Kidney capillary endothelial cell (primary cell): ENCODE measurements at regions not wholly inside any gene's neighbourhood (a gene's known extent, or its start where the extent isn't known, plus 50 kb on each side); places are given as distances from the start of the nearest gene placed in this dataset.

Experiments used
- DNase-seq: peaks from one replicate; pipeline ENCODE4 v3.0.0-alpha.2; 2018; ENCODE audit warnings: low spot score

- no peak for DNase-seq
Measured at GRCh38 chr13:63107179-63107943, 1691.7 kb upstream of the PCDH20 start.

DNA sequence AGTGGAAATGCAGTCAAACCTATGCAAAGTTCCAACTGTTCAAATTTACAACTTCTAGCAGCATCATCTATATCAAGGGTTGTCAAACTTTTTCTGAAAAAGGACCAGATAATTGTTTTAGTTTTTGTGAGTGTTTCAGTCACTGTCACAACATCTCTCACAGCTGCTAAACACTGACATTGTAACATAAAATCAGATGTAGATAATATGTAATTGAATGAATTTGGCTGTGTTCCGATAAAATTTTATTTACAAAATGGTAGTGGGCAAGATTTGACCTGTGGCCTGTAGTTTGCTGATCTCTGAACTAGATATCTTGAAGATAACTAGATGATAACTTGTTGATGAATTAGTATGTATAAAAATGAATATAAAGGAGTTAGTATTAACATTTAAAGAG is 1679.1 kb upstream of the PCDH20 start:
- no peak for DNase-seq

DNA sequence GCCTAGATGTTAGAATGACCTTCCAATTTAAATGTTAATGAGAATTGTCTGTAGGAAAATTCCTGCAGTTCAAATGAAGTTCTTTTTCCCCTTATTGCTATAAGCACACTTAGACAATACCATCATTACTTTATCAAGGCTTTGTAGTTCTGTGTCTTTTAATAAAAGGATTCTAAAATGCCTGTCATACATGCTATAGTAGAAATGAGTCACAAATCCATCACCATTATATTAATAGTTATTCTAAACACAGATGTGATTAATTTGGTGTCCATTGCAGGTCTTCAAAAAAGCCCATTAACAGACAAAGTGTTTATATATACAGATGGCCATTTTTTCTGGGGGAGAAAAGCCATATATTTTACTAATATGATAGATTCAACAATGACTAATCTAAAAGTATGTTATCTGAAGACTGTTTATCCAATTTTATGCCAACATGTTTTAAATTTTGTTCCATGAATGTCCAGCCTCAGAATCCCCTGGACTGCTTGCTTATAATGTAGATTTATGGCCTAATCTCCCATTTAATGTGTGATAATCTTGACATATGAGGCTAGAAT is 1678.3 kb upstream of the PCDH20 start:
- no peak for DNase-seq

- no peak for DNase-seq
Measured at GRCh38 chr13:63092456-63092855, 1676.8 kb upstream of the PCDH20 start.

GRCh38 chr13:63090524-63090923 is 1674.9 kb upstream of the PCDH20 start:
- DNase-seq = no peak

DNA sequence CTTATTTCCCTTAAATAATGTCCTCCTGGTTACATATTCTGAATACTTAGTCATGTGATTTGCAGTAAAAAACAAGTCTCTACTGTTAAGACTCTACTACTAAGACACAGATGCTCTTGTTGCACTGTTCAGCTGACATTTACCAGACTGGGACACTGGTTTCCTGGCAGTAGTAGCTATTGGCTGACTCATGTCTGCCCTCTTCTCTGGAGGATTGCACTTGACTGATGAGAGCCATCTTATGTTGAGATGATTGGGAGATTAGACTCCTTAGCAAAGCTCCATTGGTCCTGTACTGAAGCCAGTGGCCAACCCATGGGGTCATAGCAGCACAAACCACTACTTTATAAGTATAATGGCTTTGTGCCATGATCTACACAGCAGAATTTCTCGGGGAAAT is 1672.6 kb upstream of the PCDH20 start:
- DNase-seq = no peak

GRCh38 chr13:63086286-63086685 is 1670.6 kb upstream of the PCDH20 start:
- DNase-seq = no peak

DNA sequence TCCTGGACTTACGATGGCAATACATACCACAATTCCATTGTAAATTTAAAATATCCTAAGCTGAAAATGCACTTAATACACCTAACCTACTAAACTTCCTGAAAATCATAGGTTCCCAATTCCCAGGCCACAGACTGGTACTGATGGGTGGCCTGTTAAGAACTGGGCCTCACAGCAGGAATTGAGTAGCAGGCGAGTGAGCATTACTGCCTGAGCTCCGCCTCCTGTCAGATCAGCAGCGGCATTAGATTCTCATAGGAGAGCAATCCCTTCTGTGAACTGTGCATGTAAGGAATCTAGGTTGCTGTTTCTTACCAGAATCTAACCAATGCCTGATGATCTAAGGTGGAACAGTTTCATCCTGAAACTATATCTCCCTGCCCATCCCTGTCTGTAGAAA is 1670.2 kb upstream of the PCDH20 start:
- DNase-seq = no peak

GRCh38 chr13:63081400-63082014 is 1665.9 kb upstream of the PCDH20 start:
- DNase-seq = no peak

- no peak for DNase-seq
Measured at GRCh38 chr13:63075126-63075525, 1659.5 kb upstream of the PCDH20 start.

DNA sequence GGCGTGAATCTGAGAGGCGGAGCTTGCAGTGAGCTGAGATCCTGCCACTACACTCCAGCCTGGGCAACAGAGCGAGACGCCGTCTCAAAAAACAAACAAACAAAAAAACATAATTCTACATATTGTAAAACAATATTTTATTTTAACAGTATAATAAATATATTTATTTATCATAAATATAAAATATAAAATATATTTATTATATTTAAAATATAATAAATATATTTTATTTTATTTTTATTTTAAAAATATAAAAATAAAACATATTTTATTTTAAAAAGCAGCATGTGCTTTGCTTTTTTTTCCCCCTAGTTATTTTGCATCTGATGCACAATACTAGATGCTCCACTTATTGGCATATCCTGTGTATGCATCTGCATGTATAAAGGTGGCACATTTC is 1634.6 kb upstream of the PCDH20 start:
- DNase-seq = no peak

DNA sequence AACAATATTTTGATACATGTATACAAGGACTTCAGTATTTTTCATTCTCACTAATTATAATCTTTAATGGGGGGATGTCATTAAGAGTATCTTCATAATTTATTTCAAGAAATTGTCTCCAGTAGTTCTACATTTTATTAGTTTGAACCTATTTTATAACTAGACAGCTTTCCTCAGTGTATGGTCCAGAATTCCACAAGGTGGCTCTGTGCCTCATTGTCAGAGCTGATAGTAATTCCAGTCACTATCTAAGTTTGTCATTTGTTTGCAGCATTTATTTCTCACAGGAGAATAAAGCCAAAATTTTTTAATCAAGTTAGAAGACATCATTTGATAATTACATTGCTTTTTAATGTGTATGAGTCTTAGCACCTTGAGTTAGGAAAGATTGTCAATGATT is 1633.0 kb upstream of the PCDH20 start:
- DNase-seq = no peak

DNA sequence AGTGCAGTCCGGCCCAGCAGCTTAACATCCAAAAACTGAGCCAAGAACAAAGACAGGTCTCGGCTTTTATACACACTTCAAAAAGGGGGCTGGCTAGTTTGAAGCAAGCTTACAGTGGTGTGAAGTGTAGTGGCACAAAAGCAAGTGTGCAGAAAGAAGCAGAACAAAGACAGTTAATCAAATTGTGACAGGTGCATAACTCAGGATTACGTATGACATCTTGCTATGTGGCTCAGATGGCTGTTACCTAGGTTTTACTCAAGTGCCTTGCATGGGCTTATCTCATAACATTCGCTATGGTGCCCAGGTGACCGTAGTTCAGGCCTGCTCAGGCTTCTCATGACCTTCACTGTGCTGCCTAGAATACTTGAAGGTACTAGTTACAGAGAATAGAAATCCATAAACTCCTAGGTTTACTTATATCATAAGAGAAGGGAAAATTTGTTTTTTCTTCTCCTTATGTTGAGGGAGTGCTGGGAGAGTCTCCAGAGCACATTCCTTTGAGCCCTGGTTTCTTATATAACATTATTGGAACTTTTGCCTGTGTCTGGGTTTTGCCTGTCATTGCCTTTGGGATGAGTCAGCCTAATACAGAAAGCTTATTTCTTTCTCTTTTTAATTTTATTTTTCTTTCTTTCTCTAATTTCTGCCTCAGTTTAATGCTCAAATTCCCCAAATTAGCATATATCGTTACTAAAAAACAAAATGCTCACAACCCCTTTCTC is 1629.1 kb upstream of the PCDH20 start:
- no peak for DNase-seq

- DNase-seq = no peak
Measured at GRCh38 chr13:63042686-63043085, 1627.0 kb upstream of the PCDH20 start.

GRCh38 chr13:63041640-63042414 is 1626.2 kb upstream of the PCDH20 start:
- DNase-seq = no peak

GRCh38 chr13:63026285-63026797 is 1610.7 kb upstream of the PCDH20 start:
- DNase-seq = no peak

- DNase-seq = no peak
Measured at GRCh38 chr13:63025741-63026140, 1610.1 kb upstream of the PCDH20 start.

DNA sequence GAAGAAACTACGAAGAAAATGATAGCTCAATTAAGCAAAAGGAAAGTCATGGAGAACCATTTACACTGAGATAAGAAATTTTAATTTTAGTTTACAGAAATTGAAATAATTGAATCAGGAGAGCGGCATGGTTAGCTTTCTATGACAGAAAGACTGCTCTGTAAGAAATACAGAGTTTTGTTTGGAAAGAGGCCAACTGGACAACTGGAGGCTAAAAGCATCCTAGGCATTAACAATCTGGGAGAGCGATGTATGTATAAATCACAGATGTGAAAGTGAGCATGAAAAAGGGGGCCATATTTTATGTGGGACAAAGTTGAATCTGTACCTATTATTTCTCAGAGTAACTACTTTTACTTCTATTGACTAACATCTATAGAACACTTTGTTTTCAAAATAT is 1608.8 kb upstream of the PCDH20 start:
- no peak for DNase-seq

DNA sequence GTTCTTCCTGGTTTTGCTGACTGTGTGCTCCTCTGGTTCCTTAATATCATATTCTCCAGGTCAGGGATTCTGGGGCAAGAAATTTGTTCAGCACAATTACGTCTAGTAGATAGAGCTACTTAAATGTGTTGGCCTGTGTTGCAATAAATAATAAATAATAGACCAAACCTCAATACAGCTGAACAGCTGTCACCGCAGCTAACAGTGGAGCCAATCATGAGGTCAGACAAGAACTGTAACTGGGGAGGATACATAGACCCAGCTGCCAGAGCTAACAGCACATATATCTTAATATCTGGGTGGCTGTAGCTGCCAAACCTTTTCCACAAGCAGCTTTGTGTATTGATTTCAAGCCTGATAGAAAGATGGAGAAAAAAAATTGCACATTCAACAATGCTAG is 1596.3 kb upstream of the PCDH20 start:
- no peak for DNase-seq

- DNase-seq = no peak
Measured at GRCh38 chr13:63010072-63010658, 1594.5 kb upstream of the PCDH20 start.

- no peak for DNase-seq
Measured at GRCh38 chr13:63005625-63006024, 1590.0 kb upstream of the PCDH20 start.

- no peak for DNase-seq
Measured at GRCh38 chr13:62997696-62998095, 1582.0 kb upstream of the PCDH20 start.
